Suprapubic skin (tissue), 4 donors: ENCODE measurements at regions not wholly inside any gene's neighbourhood (a gene's known extent, or its start where the extent isn't known, plus 50 kb on each side); places are given as distances from the start of the nearest gene placed in this dataset.

Experiments
- CTCF ChIP-seq, 2 donors: fragments of 200-600 bp in 1 of 2; fragments of 450-650 bp in 1 of 2; sonication (generic) in 1 of 2; IDR thresholded peaks; one replicate each; pipeline ENCODE4 v1.5.1; 2016 to 2019; ENCODE audit warnings: antibody characterized with exemption in 2 of 2, mild to moderate bottlenecking in 1 of 2, moderate library complexity in 1 of 2
- EP300 ChIP-seq: sonication (generic); formaldehyde crosslinking; IDR thresholded peaks from one replicate; pipeline ENCODE4 v1.6.1; 2017; ENCODE audit warnings: antibody characterized with exemption
- POLR2AphosphoS5 ChIP-seq, 3 donors: sonication (generic); formaldehyde crosslinking; IDR thresholded peaks; one replicate each; pipeline ENCODE4 v1.6.1; 2017; ENCODE audit warnings: antibody characterized with exemption in 3 of 3

GRCh38 chr10:44306762-44307161 lies 78.1 kb downstream of the CXCL12 start:
- TF ChIP-seq CTCF (IDR thresholded peaks at IDR 0.05) (no peak), POLR2AphosphoS5 (IDR thresholded peaks at IDR 0.05) (no peak), EP300 (no peak)
